Left ventricle myocardium inferior (tissue), 1 donor: ENCODE measurements at regions not wholly inside any gene's neighbourhood (a gene's known extent, or its start where the extent isn't known, plus 50 kb on each side); places are given as distances from the start of the nearest gene placed in this dataset.

Experiments
- DNase-seq: peaks from one replicate; pipeline ENCODE4 v3.0.0-alpha.2; 2020
- H3K27ac ChIP-seq: fragments of 200-600 bp; replicated peaks from 2 replicates; pipeline ENCODE4 v1.8.0; 2021
- H3K27me3 ChIP-seq: fragments of 200-600 bp; 2 replicates; pipeline ENCODE4 v1.8.0; 2021; ENCODE audit warnings: low read depth
- H3K36me3 ChIP-seq: fragments of 200-600 bp; 2 replicates; pipeline ENCODE4 v1.8.0; 2021
- H3K4me1 ChIP-seq: fragments of 200-600 bp; 2 replicates; pipeline ENCODE4 v1.8.0; 2021
- H3K4me3 ChIP-seq: fragments of 200-600 bp; 2 replicates; pipeline ENCODE4 v1.8.0; 2021; ENCODE audit warnings: mild to moderate bottlenecking, moderate library complexity
- H3K9me3 ChIP-seq: fragments of 200-600 bp; replicated peaks from 2 replicates; pipeline ENCODE4 v1.8.0; 2021
- intact Hi-C: fragments of 100-400 bp; cut with micrococcal nuclease; formaldehyde crosslinking; loops from one replicate; pipeline ENCODE4 v1.11.0; 2022
- TF ChIP-seq, protein P1 (sequence below): fragments of 200-600 bp; IDR thresholded peaks from 2 replicates; pipeline ENCODE4 v1.8.0; 2021; ENCODE audit warnings: antibody characterized with exemption, mild to moderate bottlenecking, borderline replicate concordance
- donor health status: DM: no; HTN: yes; CAD: no; lungs with severe emphysema.

DNA sequence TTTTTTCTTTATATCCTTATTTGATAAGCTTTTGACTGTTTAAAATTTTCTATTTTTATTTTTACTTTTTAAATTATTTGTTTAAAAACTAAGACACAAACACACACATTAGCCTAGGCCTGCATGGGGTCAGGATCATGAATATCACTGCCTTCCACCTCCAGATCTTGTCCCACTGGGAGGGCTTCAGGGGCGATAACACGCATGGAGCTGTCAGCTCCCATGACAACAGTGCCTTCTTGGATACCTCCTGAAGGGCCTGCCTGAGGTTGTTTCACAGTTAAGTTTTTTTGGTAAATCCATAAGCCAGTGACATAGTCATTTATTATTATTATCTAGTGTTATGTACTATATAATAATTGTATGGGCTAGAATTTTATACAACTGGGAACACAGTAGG lies 85.4 kb upstream of the FAT1 start:
- DNase-seq = no peak
- no peaks in the 10 kb centered on the region for H3K9me3 ChIP-seq
- TF ChIP-seq, protein P1, sequence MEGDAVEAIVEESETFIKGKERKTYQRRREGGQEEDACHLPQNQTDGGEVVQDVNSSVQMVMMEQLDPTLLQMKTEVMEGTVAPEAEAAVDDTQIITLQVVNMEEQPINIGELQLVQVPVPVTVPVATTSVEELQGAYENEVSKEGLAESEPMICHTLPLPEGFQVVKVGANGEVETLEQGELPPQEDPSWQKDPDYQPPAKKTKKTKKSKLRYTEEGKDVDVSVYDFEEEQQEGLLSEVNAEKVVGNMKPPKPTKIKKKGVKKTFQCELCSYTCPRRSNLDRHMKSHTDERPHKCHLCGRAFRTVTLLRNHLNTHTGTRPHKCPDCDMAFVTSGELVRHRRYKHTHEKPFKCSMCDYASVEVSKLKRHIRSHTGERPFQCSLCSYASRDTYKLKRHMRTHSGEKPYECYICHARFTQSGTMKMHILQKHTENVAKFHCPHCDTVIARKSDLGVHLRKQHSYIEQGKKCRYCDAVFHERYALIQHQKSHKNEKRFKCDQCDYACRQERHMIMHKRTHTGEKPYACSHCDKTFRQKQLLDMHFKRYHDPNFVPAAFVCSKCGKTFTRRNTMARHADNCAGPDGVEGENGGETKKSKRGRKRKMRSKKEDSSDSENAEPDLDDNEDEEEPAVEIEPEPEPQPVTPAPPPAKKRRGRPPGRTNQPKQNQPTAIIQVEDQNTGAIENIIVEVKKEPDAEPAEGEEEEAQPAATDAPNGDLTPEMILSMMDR = no peak
- no peaks in the 10 kb centered on the region for H3K4me1 ChIP-seq
- no peak overlapping the region for H3K4me3 ChIP-seq
- H3K27me3 ChIP-seq = no peaks in the 10 kb centered on the region
- H3K36me3 ChIP-seq = no peaks in the 10 kb centered on the region
- H3K27ac ChIP-seq = no peak overlapping the region
- intact Hi-C loops = no loop called here

DNA sequence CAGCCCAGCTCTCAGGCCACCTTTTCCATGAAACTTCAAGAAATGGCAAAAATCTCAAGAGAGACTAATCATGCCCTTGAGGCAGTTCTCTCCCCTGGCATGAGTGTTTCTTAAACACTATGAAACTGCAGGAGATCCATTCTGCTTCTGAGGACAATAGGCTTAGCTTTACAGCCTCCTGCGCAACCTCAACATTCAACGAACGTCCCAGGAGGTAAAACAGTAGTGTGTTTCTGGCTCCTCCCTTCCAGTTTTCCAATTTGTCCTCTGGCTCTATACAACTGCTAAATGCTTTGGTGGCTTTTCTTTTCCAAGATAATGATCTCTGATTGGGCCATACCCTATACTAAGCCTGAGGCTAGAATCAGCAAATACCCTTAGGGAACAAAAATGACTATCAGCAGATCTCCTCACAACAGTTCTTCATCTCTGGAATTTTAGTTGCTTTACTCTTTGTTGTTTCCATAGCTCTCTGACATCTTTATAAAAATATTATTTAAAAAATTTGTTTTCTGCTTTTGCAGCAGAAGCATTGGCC lies 87.0 kb upstream of the FAT1 start:
- no peaks in the 10 kb centered on the region for H3K27me3 ChIP-seq
- H3K4me1 ChIP-seq = no peaks in the 10 kb centered on the region
- no peaks in the 10 kb centered on the region for H3K36me3 ChIP-seq
- no peaks in the 10 kb centered on the region for H3K9me3 ChIP-seq
- TF ChIP-seq, protein P1 = no peak
- no peak overlapping the region for H3K27ac ChIP-seq
- DNase-seq = no peak
- no peak overlapping the region for H3K4me3 ChIP-seq
- intact Hi-C loops = no loop called here

DNA sequence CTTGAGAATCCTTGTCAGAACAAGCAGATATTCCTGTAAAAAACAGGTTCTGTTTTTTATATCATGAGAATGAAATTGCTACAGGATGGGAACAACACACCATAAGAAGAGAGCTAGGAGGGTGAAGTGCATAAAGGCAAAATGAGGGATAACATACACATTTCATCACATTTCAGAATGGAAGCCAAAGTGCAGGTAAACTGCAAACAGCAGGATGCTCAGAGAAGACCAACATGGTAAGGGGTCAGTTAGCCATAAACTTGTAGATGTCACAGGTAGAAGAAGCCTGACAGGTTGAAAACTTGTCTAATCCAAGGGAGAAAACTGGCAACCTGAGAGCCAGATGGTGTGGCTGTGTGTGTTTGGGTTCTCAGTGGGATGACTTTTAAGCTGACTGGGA lies 88.9 kb upstream of the FAT1 start:
- no peaks in the 10 kb centered on the region for H3K9me3 ChIP-seq
- H3K4me1 ChIP-seq = no peaks in the 10 kb centered on the region
- H3K27ac ChIP-seq = no peak overlapping the region
- intact Hi-C loops = no loop called here
- no peaks in the 10 kb centered on the region for H3K36me3 ChIP-seq
- DNase-seq = no peak
- TF ChIP-seq, protein P1 = no peak
- no peak overlapping the region for H3K4me3 ChIP-seq
- H3K27me3 ChIP-seq = no peaks in the 10 kb centered on the region

DNA sequence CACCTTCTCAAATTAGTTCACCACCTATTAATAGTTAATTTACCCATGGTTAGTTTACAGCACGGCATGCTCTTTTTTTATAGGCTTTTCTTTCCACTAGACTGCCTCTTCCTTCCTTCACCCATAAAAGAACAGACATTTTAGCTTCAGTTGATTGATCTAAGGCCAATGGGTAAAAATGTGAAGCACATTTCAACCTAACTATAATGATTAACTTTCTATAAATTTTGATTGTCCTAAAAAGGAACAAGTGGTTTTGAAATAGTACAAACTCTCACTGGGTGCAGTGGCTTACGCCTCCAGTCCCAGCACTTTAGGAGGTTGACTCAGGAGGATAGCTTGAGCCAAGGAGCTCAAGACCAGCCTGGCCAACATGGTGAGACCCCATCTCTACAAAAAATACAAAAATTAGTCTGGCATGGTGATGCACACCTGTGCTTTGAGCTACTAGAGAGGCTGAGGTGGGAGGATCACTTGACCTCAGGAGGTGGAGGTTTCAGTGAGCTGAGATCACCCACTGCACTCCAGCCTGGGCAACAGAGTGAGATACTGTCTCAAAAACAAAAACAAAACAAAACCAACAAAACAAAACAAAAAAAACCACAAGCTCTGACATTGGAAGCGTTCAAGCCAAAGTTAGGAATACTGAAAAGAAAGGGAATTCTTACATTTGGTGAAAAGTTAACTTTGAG lies 89.9 kb upstream of the FAT1 start:
- Histone ChIP-seq H3K36me3 (no peaks in the 10 kb centered on the region), H3K4me1 (no peaks in the 10 kb centered on the region), H3K4me3 (no peak overlapping the region), H3K27ac (no peak overlapping the region), H3K27me3 (no peaks in the 10 kb centered on the region), H3K9me3 (no peaks in the 10 kb centered on the region)
- no peak for DNase-seq
- TF ChIP-seq, protein P1 = no peak
- intact Hi-C loops = no loop called here

DNA sequence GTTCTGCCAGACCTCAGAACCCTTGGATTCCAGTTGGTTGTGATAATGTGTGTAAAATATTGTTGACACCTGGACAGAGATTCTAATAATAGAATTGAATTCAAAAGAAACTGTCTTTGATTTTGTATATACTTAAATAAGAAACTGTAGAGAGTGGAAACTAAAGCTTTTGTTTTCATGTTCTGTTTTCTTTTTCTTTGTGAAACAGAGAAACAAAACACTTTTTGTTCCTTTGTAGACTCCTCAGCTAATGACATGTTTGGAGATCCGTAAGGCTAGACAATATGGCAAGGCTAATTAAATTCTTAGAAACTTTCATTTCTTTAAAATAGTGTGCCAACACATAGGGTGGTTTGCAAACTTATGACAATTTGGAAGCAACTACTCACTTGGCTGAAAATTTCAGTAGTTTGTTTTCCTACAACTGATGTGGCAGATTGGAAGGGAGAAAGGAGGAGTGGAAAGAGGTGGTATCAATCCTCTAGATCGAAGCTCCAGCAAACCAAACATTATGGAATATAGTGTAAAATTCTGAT lies 90.9 kb upstream of the FAT1 start:
- DNase-seq = no peak
- Histone ChIP-seq H3K36me3 (no peaks in the 10 kb centered on the region), H3K4me3 (no peak overlapping the region), H3K27me3 (no peaks in the 10 kb centered on the region), H3K4me1 (no peaks in the 10 kb centered on the region), H3K27ac (no peak overlapping the region), H3K9me3 (no peaks in the 10 kb centered on the region)
- TF ChIP-seq, protein P1 = no peak
- intact Hi-C loops = no loop called here
